NB4 (cell line): ENCODE measurements at regions not wholly inside any gene's neighbourhood (a gene's known extent, or its start where the extent isn't known, plus 50 kb on each side); places are given as distances from the start of the nearest gene placed in this dataset.

ENCODE experiments used
- CTCF ChIP-seq: IDR thresholded peaks from one replicate; pipeline ENCODE4 v1.5.1; 2012; ENCODE audit warnings: low read depth, low read length
- MAX ChIP-seq: IDR thresholded peaks from 2 replicates; pipeline ENCODE4 v1.6.1; 2011; ENCODE audit warnings: low read depth, low read length
- POLR2A ChIP-seq: IDR thresholded peaks from 2 replicates; pipeline ENCODE4 v1.6.1; 2011; ENCODE audit warnings: mild to moderate bottlenecking; ENCODE audit not compliant: insufficient read length; ENCODE audit errors: extremely low read depth

- TF ChIP-seq CTCF (no peak), MAX (no peak), POLR2A (no peak)
Observed at GRCh38 chr3:124174476-124174875, 182.6 kb upstream of the ROPN1 start.
